WTC11 (cell line): ENCODE measurements at regions not wholly inside any gene's neighbourhood (a gene's known extent, or its start where the extent isn't known, plus 50 kb on each side); places are given as distances from the start of the nearest gene placed in this dataset.

ENCODE experiments used
- ATAC-seq: fragments of 200-7000 bp; cut with Tn5 transposase; 2 replicates; pipeline ENCODE4 v1.10.0; 2021; ENCODE audit warnings: mild to moderate bottlenecking, moderate library complexity
- CTCF ChIA-PET: fragments of 300-600 bp; sonication (Branson Sonifier 250); formaldehyde crosslinking; loops from one replicate; lab custom pipeline; 2021; ENCODE audit warnings: antibody characterized with exemption; lab: Charles Lee
- POLR2A ChIA-PET: fragments of 350-600 bp; sonication (Branson Sonifier 250); formaldehyde crosslinking; loops from one replicate; lab custom pipeline; 2021; ENCODE audit warnings: antibody characterized with exemption; lab: Charles Lee
- DNase-seq: peaks from one replicate; pipeline ENCODE4 v3.0.0; 2021; ENCODE audit warnings: low spot score
- H3K27ac Mint-ChIP-seq: 2 replicates; pipeline ENCODE4 v1.8.0; 2021; ENCODE audit warnings: mixed read lengths
- H3K27me3 Mint-ChIP-seq: 2 replicates; pipeline ENCODE4 v1.8.0; 2021; ENCODE audit warnings: low read depth, mild to moderate bottlenecking, moderate library complexity, mixed read lengths
- H3K36me3 Mint-ChIP-seq: 2 replicates; pipeline ENCODE4 v1.8.0; 2021; ENCODE audit warnings: mixed read lengths
- H3K4me1 Mint-ChIP-seq: 2 replicates; pipeline ENCODE4 v1.8.0; 2022; ENCODE audit warnings: mixed read lengths
- H3K4me3 Mint-ChIP-seq: 2 replicates; pipeline ENCODE4 v1.8.0; 2021; ENCODE audit warnings: mild to moderate bottlenecking, moderate library complexity, mixed read lengths
- H3K9me3 Mint-ChIP-seq: 2 replicates; pipeline ENCODE4 v1.8.0; 2021; ENCODE audit warnings: mixed read lengths
- ATF6 ChIP-seq: sonication (generic); formaldehyde crosslinking; IDR thresholded peaks from 2 replicates; pipeline ENCODE4 v1.8.1; 2023; ENCODE audit warnings: mild to moderate bottlenecking, missing genetic modification reagents
- CREB1 ChIP-seq: sonication (generic); formaldehyde crosslinking; IDR thresholded peaks from 2 replicates; pipeline ENCODE4 v1.8.0; 2023; ENCODE audit warnings: mild to moderate bottlenecking, missing genetic modification reagents
- FOXK1 ChIP-seq: sonication (generic); formaldehyde crosslinking; IDR thresholded peaks from 2 replicates; pipeline ENCODE4 v1.8.0; 2022; ENCODE audit warnings: mild to moderate bottlenecking, moderate library complexity, missing genetic modification reagents
- GRHL2 ChIP-seq: fragments of 250-450 bp; sonication (Bioruptor Pico); IDR thresholded peaks from 2 replicates; pipeline ENCODE4 v1.8.0; 2022; ENCODE audit warnings: mild to moderate bottlenecking, moderate library complexity; ENCODE audit not compliant: insufficient replicate concordance, severe bottlenecking
- HMGA2 ChIP-seq: fragments of 250-450 bp; sonication (Bioruptor Pico); IDR thresholded peaks from 2 replicates; pipeline ENCODE4 v1.4.0; 2021; ENCODE audit warnings: mild to moderate bottlenecking, moderate library complexity
- IRF1 ChIP-seq: sonication (generic); formaldehyde crosslinking; IDR thresholded peaks from 2 replicates; pipeline ENCODE4 v1.8.0; 2023; ENCODE audit warnings: missing genetic modification reagents
- JAZF1 ChIP-seq: fragments of 250-450 bp; sonication (Bioruptor Pico); IDR thresholded peaks from 2 replicates; pipeline ENCODE4 v1.9.0; 2021; ENCODE audit warnings: moderate library complexity, mild to moderate bottlenecking, inconsistent platforms
- KAT7 ChIP-seq: sonication (generic); formaldehyde crosslinking; IDR thresholded peaks from 2 replicates; pipeline ENCODE4 v1.8.1; 2023; ENCODE audit warnings: missing genetic modification reagents, mild to moderate bottlenecking, borderline replicate concordance
- MXD4 ChIP-seq: fragments of 250-450 bp; sonication (Bioruptor Pico); IDR thresholded peaks from 2 replicates; pipeline ENCODE4 v1.8.0; 2021; ENCODE audit warnings: mild to moderate bottlenecking, moderate library complexity, borderline replicate concordance
- NR1H2 ChIP-seq: sonication (generic); formaldehyde crosslinking; IDR thresholded peaks from 2 replicates; pipeline ENCODE4 v1.9.0; 2021; ENCODE audit warnings: mild to moderate bottlenecking, moderate library complexity, missing genetic modification reagents
- PREB ChIP-seq: sonication (generic); formaldehyde crosslinking; IDR thresholded peaks from 2 replicates; pipeline ENCODE4 v1.8.1; 2022; ENCODE audit warnings: mild to moderate bottlenecking, missing genetic modification reagents, moderate library complexity, borderline replicate concordance
- PRRX2 ChIP-seq: fragments of 250-450 bp; sonication (Bioruptor Pico); IDR thresholded peaks from 2 replicates; pipeline ENCODE4 v1.8.0; 2021; ENCODE audit warnings: mild to moderate bottlenecking
- SMAD3 ChIP-seq: sonication (generic); formaldehyde crosslinking; IDR thresholded peaks from 2 replicates; pipeline ENCODE4 v1.8.0; 2022; ENCODE audit warnings: missing genetic modification reagents, mild to moderate bottlenecking, borderline replicate concordance
- SOX15 ChIP-seq: fragments of 250-450 bp; sonication (Bioruptor Pico); IDR thresholded peaks from 2 replicates; pipeline ENCODE4 v1.9.0; 2021; ENCODE audit warnings: mild to moderate bottlenecking
- USF2 ChIP-seq: sonication (generic); formaldehyde crosslinking; IDR thresholded peaks from 2 replicates; pipeline ENCODE4 v1.8.1; 2023; ENCODE audit warnings: mild to moderate bottlenecking, missing genetic modification reagents, moderate library complexity
- ZBTB21 ChIP-seq: sonication (generic); formaldehyde crosslinking; IDR thresholded peaks from 2 replicates; pipeline ENCODE4 v1.8.1; 2023; ENCODE audit warnings: mild to moderate bottlenecking, missing genetic modification reagents, borderline replicate concordance
- ZNF281 ChIP-seq: sonication (generic); formaldehyde crosslinking; IDR thresholded peaks from 2 replicates; pipeline ENCODE4 v1.8.0; 2023; ENCODE audit warnings: mild to moderate bottlenecking, missing genetic modification reagents
- ZNF317 ChIP-seq: sonication (generic); formaldehyde crosslinking; IDR thresholded peaks from 2 replicates; pipeline ENCODE4 v1.8.1; 2023; ENCODE audit warnings: low read depth, mild to moderate bottlenecking, moderate library complexity, missing genetic modification reagents, borderline replicate concordance
- ZNF425 ChIP-seq: fragments of 250-450 bp; sonication (Bioruptor Pico); conservative IDR thresholded peaks from 2 replicates; pipeline ENCODE4 v1.9.0; 2021; ENCODE audit warnings: mild to moderate bottlenecking

- H3K9me3 Mint-ChIP-seq, result no peaks in the 10 kb centered on the region
- H3K36me3 Mint-ChIP-seq, result no peaks in the 10 kb centered on the region
- ChIA-PET CTCF (no interaction called here), POLR2A (no interaction called here)
- H3K4me1 Mint-ChIP-seq, result no peaks in the 10 kb centered on the region
- TF ChIP-seq PRRX2 (CRISPR knock-in tag) (no peak), KAT7 (CRISPR knock-in tag) (no peak), JAZF1 (no peak), ZNF425 (CRISPR knock-in tag) (no peak), FOXK1 (no peak), ZBTB21 (CRISPR knock-in tag) (no peak), ZNF281 (CRISPR knock-in tag) (no peak), ATF6 (no peak), PREB (no peak), USF2 (CRISPR knock-in tag) (no peak), ZNF317 (CRISPR knock-in tag) (no peak), SOX15 (CRISPR knock-in tag) (no peak), SMAD3 (CRISPR knock-in tag) (no peak), MXD4 (CRISPR knock-in tag) (no peak), GRHL2 (CRISPR knock-in tag) (no peak), HMGA2 (CRISPR knock-in tag) (no peak), IRF1 (CRISPR knock-in tag) (no peak), NR1H2 (CRISPR knock-in tag) (no peak), CREB1 (CRISPR knock-in tag) (no peak)
- no peaks in the 10 kb centered on the region for H3K27me3 Mint-ChIP-seq
- ATAC-seq (no peak), DNase-seq (no peak)
- no peak overlapping the region for H3K4me3 Mint-ChIP-seq
- H3K27ac Mint-ChIP-seq, result no peak overlapping the region
Observed at GRCh38 chr4:156694413-156694812, 277.2 kb downstream of the PDGFC start.
